Amygdala (tissue), 56 donors: ENCODE measurements at regions not wholly inside any gene's neighbourhood (a gene's known extent, or its start where the extent isn't known, plus 50 kb on each side); places are given as distances from the start of the nearest gene placed in this dataset.

Experiments used
- DNase-seq, 56 donors: peaks; one replicate each; lab custom pipeline; 2025; lab: John Stamatoyannopoulos, UW

GRCh38 chr7:41633690-41634089 is 69.2 kb downstream of the INHBA start:
- DNase-seq, result no peak

- DNase-seq, result no peak
Measured at GRCh38 chr7:41630741-41631140, 72.1 kb downstream of the INHBA start.

- no peak for DNase-seq
Measured at GRCh38 chr7:41629711-41630111, 73.2 kb downstream of the INHBA start.

GRCh38 chr7:41628901-41629300 is 74.0 kb downstream of the INHBA start:
- peak in 8 of 56 donors; percentile 1 to 39 (median 3) for DNase-seq

- no peak for DNase-seq
Measured at GRCh38 chr7:41627645-41628298, 75.1 kb downstream of the INHBA start.

- no peak for DNase-seq
Measured at GRCh38 chr7:41624818-41625217, 78.1 kb downstream of the INHBA start.

GRCh38 chr7:41621953-41622831 is 80.7 kb downstream of the INHBA start:
- no peak for DNase-seq

- DNase-seq, result no peak
Measured at GRCh38 chr7:41617987-41618386, 84.9 kb downstream of the INHBA start.

- no peak for DNase-seq
Measured at GRCh38 chr7:41612798-41613197, 90.1 kb downstream of the INHBA start.

- no peak for DNase-seq
Measured at GRCh38 chr7:41612386-41612785, 90.5 kb downstream of the INHBA start.

- DNase-seq, result no peak
Measured at GRCh38 chr7:41608447-41608846, 94.4 kb downstream of the INHBA start.

GRCh38 chr7:41603985-41604384 is 98.9 kb downstream of the INHBA start:
- no peak for DNase-seq

- DNase-seq, result no peak
Measured at GRCh38 chr7:41599760-41600159, 103.1 kb downstream of the INHBA start.

GRCh38 chr7:41592794-41593193 is 110.1 kb downstream of the INHBA start:
- DNase-seq, result no peak

- no peak for DNase-seq
Measured at GRCh38 chr7:41592236-41592635, 110.7 kb downstream of the INHBA start.

GRCh38 chr7:41590986-41591385 is 111.9 kb downstream of the INHBA start:
- no peak for DNase-seq

GRCh38 chr7:41588341-41588740 is 114.5 kb downstream of the INHBA start:
- DNase-seq, result no peak

GRCh38 chr7:41586931-41587640 is 115.8 kb downstream of the INHBA start:
- no peak for DNase-seq

GRCh38 chr7:41584746-41585145 is 118.1 kb downstream of the INHBA start:
- DNase-seq, result no peak

- DNase-seq, result no peak
Measured at GRCh38 chr7:41582116-41582515, 120.8 kb downstream of the INHBA start.

GRCh38 chr7:41581041-41581440 is 121.8 kb downstream of the INHBA start:
- DNase-seq, result no peak
